ENCODE measurements at regions not wholly inside any gene's neighbourhood (a gene's known extent, or its start where the extent isn't known, plus 50 kb on each side); places are given as distances from the start of the nearest gene placed in this dataset.

DNA sequence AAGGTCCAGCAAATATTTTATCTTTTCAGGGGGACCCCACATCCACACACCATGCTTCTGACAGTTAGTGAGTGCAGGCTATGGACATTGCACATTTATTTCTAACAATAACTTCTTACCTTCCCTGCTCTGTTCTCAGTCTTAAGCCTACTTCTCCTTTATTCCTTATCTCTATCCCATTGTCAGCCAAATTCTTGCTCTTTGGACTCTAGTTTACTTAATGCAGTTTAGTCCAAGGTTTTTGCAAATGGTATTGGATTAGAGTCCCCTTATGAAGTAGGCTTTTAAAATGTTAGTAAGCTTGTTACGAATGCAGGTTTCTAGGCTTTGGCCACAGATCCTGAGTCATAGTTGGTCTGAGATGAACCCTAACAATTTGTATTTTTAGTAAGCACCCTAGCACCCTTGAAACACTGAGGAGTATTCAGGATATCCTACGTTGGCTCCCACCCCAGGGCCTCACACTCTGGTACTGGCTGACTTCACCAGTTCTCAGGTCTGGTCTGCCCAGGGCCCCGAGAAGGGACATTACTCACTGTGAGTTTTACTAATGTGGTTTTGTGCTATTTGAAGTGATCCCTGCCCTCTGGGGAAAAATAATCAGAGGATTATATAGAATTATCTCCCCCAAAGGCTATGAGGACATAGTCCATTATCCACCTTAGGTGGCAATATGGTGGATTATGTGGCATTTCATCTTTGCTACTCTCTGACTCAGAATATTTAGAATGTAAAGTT lies 239.5 kb downstream of the TGFB2 start:
- DNase-seq = no peak

DNA sequence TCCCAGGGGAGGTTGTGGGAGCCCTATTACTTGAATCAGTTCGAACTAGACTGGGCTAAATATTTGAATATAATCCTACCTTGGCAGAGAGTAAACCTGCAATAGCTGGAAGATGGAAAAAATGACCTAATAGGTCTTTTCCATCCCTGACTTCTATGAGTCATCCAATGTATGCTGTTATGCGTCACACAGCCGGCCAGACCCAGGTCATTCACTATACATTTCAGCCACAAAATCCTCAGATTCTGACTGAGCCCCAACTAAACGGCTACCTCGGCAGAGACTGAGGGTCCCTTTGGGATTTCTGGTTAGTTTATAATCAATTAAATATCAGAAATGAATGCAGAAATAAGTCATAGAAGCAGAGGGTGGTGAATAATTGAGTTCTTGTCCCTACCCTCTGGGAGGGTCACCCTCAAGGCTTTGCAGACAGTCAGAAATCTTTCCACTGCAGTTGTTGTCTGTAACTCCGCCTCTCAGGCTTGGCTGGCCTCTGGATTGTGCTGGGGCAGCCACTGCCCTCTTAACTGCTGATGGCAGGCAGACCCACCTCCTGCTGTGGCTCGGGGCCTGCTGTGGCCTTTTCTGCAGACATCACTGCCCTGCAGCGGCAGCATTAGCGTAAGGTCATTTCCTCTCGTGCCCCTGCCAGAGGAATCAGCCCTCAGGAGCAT lies 240.5 kb downstream of the TGFB2 start:
- no peak for DNase-seq

DNA sequence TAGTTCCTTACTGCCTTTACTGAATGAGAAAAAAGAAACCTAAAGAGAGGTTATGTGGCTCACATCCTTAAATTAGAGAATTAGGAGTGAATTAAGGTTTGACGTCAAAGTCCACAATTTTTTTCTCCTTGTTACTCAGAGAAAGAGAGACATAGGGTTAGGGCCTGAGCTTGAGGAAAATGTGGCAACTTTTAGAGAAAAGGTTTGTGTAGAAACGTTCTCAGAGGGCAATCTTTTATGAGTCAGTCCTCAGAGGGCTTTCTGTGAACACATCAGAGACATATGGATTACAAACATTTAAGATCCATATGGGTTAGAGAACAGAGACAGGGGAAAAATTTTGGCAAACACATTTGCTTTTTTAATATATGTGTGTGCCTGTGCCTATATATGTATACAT lies 242.8 kb downstream of the TGFB2 start:
- no peak for DNase-seq

DNA sequence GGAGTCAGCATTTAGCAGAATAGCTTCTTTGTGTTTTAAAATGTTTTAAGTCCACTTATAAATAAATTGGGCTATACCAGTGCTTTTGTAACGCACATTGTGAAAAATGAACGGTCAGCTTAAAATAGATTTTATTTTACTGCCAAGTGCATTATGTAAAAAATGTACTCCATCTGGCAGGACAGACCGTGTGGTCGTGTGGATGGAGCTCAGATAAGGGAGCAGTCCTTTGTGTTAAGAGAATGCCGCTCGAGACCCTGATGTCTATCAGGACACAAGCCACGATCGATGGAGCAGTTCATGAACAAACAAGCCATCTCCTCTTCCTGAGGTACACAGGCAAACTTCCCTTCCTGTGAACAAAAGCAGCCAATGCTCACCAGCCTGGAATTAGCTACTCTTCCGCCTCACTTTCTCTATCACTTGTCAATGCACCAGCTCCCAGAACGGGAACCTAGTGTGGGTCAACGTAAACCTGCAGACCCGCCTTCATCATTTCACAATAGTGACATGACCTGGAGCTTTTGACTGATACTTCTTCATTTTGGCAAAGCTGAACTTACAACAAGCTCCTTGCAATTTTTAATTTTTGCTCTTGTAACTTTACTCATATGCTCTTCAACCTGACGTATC lies 243.5 kb downstream of the TGFB2 start:
- DNase-seq = no peak

DNA sequence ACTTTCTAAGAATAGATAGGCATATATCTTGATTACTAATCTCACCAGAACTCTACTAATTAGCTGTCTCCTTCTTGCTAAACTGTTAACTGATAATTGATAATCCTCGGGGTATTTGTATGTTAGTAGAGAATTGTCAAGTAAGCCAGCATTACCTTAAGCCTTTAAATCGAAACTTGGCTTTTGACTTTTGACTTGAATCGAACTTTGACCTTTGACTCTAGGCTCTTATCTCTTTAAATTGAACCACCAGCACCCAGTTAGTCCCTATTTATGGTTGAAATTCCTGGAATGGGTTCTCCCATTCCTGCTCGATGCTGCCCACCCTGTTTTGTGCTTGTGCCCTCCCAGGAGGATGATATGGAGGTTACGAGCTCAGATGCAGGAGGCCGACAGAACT lies 244.4 kb downstream of the TGFB2 start:
- DNase-seq = no peak

DNA sequence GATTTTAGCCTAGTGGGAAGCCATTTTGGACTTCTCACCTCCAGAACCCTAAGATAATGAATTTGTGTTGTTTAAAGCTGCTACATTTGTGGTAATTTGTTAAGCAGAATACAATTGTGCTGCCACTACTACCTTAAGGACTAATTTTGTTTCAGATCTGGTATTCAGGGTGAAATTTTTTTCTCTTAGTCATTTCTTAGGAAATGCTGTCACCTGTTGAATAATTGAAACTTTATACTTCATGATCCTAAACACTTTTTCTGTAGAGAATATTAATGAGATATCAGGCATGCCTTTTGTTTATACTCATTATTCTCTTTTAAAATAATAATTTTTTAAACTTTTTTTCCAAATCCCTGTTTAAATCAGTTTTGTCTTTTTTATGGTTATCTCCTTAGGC lies 246.8 kb downstream of the TGFB2 start:
- no peak for DNase-seq

DNA sequence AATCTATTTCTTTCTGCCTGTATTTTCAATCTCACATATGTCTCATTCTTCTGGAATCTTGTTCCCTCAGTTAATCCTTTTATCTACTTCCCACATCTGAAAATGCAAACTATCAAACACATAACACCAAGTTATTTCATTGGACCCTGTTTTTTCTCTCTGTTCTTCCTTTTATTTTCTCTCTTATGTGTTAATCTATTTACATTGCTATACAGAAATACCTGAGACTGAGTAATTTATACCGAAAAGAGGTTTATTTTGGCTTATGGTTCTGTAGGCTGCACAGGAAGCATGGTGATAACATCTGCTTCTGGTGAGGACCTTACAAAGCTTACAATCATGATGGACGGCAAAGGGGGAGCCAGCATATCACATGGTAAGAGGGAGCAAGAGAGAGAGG lies 247.6 kb downstream of the TGFB2 start:
- no peak for DNase-seq

DNA sequence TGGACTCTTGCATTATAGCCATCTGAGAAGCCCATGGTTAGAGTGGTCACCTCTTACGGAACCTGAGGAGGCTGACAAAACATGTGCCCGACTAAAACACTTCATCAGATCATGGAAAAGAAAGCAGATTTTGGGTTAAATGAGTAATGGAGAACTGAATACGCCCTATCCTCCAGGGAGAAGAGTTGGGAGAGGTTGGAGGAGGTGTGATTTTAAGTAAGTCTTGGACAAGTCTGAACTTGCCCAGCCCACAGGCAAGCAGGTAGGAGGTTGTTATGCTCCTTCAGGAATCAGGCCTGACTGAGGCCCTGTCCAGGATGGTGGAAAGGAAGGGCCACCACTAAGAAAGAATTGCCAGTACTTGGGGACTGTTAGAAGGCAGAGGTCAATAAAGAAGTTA lies 255.8 kb downstream of the TGFB2 start:
- no peak for DNase-seq

DNA sequence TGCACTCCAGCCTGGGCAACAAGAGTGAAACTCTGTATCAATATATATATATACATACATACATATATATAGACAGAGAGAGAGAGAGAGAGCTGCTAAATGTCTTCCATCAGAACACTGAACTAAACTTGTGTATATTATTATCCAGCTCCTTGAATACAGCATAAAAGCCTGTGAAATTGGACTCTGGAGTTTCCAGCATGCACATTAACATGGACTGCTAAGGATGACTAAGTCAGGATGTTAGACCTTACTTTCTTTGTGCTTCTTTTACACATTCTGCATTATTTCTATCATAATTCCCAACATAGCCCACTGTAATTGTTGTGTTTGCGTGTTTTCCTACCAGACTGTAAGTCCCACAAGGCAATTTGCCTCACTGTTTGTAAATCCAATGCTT lies 259.1 kb downstream of the TGFB2 start:
- no peak for DNase-seq

DNA sequence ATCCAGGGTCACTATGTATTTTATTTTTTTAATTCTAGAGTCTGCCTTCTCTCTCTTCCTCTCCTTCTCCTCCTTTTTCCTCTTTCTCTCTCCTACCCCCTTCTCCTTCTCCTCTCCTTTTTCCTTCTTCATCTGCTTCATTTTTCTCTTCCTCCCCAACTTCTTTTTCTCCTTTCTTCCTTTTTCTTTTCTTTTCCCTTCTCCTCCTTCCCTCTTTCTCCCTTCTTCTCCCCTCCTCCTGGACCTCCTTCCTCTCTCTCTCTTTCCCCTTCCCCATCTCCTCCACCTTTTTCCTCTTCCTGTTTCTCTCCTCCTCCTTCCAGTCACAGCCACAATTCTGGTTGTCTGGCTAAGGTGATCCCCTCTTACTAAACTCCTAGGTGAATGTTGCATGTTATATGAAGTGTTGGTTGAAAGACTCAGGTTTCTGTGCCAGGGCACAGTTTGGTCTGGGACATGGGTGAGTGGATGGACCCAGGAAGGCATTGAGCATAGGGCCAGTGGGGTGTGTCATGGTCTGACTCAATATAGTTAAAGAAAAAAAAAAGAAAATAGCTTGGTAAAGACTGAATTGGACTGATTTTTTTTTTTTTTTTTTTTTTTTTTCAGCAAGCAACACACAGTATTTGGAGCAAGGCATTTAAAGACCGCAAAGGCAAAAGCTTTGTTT lies 266.9 kb downstream of the TGFB2 start:
- no peak for DNase-seq

DNA sequence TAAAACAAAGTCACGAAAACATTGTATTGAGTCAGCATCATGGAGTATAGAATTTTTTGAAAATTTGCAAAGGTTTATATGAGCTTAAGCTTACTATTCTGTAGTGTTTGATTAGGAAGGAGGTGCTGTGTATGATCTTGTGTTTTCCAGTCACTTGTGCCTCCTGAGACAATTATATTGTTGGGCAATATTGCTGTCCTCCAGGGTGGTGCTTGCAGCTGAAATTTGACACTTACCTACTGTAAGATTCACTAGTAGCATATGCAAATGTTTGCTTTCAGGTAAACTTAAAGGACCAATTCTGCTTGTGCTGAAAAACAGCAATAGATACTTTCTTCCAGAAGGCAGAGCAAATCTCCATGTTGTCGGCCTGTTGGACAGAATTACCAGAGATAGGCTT lies 268.0 kb downstream of the TGFB2 start:
- DNase-seq = no peak

DNA sequence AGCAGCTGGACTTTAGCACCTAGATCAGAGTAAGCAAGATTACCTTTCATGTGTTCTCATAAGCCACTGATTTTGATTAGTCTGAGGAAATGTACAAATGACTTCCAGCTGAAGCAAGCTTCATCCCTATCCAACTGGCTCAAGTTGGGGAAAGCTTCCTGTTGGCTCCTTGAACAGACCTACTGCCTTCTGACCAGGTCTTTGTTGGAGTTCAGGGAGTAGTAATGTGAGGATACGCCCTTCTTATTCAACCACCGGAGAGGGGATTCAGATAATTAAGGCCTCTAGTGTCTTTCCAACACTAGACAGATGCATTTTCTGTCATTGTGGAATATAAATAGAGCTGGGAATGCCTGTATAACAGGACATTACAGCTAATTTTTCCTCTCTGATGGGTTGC lies 268.9 kb downstream of the TGFB2 start:
- no peak for DNase-seq

DNA sequence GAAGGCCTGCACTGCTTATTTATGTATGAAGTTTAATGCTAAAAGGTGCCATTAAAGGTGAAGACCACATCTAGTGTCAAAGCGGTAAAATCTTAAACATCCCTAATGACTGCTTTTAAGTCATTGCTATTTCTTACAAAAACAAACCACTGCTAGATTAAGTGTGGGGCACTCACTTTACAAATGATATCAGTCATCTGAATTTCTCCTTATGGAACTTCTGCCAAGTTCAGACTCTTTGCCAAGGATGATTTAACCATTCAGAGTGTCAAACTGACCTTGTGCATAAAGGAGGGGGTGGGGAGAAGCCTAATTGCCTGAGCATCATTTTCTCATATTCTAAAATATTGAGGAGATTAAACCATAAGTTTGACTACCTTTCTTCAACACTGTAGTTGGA lies 271.5 kb downstream of the TGFB2 start:
- DNase-seq = no peak

DNA sequence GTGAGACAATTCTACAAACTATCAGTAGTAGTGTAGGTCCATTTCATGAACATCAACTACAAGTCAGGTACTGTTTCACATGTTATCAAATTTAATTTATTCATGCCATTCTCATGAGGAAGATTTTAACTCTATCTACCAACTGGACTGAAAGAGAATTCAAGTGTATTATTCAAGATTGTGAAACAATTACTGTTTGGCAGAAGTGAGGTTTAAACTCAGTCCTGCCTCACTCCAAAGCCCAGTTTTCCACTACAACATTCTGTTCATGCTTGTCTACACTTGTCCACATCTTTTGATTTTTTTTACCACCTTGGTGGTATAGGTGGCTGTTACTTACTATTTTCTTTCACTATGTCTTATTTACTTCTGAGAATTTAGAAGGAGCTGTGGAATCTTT lies 272.9 kb downstream of the TGFB2 start:
- DNase-seq = no peak

DNA sequence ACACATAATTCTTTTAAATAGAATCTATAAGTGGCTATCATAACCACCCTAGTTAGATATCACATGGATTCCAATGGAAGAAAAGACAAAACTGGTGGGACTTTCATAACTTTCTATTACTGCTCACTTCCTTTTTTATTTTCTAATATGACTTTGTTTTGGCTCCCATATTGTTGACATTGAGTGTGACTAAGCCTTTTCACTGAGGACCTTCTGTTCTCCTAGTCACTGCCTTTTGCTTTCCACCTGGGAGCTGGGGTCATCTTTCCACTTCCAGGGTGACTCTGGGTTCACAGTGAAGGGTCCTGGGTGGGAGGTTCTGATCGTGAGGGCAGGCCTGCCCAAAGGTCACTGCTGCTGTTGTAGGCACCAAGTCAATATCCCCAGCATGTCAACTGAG lies 275.8 kb downstream of the TGFB2 start:
- DNase-seq = no peak

DNA sequence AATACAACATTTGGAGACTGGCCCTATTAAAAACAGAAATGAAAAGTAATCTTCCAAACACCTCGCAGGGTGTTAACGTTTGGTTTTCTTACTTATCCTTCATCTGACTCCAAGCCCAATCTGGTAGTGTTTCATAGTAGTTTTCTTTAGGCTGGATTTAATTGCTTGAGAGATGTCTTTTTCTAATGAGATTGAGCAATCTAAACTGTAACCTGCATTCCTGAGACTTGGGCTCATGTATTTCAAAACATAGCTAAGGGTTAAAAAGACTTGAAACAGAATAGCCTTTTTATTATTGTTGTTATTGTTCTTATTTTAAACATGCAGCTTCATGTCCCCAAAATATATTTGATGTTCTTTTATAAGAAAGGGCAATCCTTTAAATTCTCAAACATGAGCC lies 278.9 kb downstream of the TGFB2 start:
- no peak for DNase-seq

DNA sequence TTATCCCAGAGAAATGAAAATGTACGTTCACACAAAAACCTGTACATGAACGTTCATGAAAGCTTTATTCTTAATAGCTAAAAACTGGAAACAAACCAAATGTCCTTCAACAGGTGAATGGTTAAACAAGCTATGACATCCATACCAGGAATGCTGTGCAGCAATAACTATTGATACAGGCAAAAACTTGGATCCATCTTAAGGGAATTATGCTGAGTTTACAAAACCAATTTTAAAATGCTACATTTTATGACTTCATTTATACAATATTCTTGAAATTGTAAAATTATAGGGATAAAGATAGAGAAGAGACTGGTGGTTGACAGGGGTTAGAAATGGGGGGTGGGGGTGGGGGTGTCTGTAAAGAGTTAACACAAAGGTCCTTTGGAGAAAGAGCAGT lies 280.3 kb downstream of the TGFB2 start:
- no peak for DNase-seq

DNA sequence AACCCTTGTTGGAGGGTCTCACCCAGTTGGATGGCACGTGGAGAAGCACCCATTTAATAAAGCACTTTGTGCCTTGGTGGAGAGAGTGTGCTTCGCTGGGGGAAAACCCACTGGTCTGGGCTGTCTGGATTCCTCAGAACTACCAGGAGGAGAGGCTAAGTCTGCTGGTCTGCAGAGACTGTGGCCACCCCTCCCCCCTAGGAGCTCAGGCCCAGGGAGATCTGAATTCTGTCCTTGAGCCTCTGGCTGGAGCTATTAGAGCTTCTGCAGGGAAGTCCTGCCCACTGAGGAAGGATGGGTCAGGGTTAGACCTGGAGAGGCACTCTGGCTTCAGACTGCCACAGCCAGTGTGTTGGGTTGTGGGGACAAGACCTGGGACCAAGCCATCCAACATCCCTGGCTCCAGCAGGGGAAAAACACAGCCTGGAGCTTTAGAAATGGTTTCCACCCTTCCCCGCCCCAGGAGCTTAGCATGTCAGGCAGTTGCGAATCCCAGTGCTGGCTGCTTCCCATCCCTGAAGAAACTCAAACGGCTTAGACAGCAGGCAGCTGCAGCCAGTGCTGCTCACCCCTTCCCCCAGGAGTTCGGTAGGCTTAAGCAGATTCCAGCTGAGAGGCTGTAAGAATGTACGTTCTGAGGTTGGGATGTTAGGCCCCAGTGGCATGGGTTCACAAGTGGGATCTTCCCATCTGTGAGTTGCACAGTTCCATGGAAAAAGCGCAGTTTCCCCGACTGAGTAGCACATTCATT lies 288.3 kb downstream of the TGFB2 start:
- no peak for DNase-seq

DNA sequence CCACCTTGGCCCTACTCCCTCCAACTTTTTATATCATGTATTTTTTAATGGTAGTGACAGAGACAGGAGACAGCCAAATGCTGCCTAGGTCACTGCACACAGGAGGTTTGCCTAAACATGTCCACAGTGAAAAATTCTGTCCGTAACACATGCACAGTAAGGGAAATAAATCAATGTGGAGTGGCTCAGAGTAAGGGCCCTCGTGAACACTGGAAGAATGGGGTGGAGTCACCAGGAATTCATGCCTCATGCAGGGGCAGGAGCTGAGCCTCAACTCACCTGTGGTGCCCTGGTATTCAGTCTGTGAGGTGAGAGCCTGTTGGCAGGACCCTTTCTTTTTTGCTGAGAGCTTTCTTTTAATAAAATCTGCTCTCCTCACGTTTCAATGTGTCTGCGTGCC lies 289.1 kb downstream of the TGFB2 start:
- DNase-seq = no peak

DNA sequence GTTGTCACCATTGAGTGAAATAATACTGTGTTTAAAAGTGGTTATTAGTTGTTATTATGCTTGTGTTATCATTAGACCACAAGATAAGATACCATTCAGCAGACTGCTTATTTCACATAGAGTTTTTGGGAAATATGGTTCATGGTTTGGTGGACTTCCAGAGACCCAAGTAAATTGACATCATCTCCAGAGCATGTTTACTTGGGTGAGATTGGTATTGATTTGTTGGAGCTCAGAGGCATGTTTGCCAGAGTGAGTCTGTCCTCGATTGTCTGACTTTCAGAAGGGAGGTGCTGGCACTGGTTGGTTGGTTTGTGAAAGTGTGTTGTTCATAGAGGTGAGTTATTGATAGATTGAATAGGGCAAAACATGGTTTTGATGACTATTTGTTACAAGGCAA lies 291.4 kb downstream of the TGFB2 start:
- no peak for DNase-seq

DNA sequence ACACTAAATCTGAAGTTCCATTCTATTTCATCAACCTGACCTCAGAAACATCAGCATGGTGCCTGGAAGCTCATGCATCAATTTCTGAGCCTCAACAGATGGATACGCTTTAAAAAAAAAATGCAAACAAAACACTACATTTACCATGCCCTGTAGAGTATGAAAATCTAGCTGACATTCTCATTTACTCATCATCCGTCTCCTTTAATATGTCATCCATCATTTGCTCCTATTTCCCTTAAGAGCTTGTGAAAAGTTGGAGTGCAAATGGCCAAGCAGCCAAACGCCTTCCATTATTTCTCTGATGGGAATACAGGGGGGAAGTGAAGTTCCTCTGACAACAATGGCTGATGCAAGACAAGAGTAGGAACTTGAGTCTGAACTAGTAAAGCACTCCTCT lies 295.0 kb downstream of the TGFB2 start:
- no peak for DNase-seq

DNA sequence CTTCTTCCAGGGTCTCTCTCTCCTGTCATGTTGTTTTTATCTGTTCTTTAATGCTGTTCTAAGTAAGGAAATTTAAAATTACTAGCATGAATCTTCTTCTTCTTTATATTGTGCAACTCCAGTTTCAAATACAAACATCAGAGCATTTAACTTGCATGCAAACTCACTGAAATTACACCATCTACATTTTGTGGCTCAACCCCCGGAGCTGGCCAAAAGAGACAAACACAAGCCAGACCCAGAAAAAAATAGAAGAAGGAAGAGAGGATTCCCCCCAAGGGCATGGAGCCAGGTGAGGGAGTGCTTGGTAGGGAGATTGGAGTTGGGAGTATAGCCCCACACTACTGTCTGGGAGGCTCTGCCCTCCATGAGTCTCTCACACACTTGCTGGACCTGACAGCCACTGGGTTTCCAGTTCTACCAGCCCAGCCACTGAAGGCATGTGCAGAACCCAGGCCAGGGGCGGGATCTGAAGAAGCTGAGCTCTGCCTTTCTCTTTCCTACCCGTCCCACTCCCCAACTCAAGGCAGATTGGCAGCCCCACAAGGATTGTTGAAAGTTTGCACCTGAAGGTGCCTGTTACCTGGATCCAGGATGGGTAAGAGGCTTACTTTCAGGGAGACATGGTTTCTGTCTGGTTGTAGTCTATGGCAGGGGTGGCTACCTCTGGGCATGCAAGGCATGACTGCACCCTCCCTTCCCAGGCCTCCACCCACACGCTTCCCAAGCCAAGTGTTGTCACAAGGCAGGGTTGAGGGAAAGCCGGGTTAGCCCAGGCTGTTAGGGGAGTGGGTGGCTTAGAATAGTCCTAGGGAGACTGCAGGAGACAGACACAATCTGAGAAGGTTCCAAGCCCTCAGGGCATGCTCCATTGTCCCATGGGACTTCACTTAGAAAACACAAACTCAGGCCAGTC lies 297.2 kb downstream of the TGFB2 start:
- DNase-seq = no peak
